Epidermal melanocyte (primary cell): ENCODE measurements at regions not wholly inside any gene's neighbourhood (a gene's known extent, or its start where the extent isn't known, plus 50 kb on each side); places are given as distances from the start of the nearest gene placed in this dataset.

Experiments used
- DNase-seq: peaks from one replicate; pipeline ENCODE4 v3.0.0; 2011; ENCODE audit warnings: low spot score; ENCODE audit not compliant: insufficient read length

DNA sequence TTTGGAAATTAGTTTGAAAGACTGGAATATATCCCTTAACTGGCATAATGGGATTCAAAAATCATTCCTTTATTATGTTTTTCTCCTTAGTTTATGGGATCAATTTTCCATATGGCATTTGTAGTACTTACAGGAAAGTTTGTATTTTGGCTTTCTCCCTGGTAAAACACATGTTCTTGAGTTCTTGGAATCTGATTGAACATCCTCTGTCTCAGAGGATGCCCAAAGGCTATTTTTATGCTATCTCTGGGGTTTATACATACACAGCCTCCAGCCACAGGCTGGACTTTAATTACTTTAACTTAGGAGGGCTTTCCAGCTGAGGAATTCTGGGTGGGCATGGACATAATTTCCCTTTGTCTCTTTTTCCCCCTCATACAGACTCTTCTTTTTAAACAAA lies 236.4 kb downstream of the HGF start:
- DNase-seq: no peak

- DNase-seq: no peak
Measured at GRCh38 chr7:81529785-81530184, 240.1 kb downstream of the HGF start.

GRCh38 chr7:81527651-81528050 lies 242.2 kb downstream of the HGF start:
- DNase-seq: no peak

- DNase-seq: no peak
Measured at GRCh38 chr7:81526971-81527370, 242.9 kb downstream of the HGF start.

DNA sequence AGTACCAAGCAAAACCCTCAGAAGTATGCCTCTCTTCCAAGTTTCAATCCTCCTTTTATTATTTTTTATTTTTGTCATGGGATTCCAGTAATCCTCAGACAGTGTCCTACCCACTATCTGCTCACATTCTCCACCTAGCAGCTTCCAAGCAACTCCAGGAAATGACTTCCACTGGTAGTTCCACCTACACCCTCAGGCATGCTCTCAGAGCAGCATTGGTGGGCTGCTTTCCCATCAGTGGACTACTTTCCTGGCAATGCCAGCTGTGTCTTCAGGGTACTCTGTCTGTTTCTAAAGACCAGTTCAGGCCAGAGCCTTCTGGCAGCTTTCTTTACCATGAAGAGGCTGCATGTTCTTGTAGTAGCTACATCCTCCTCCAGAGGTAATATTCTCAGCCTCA lies 244.0 kb downstream of the HGF start:
- DNase-seq: no peak

- DNase-seq: no peak
Measured at GRCh38 chr7:81519886-81520285, 250.0 kb downstream of the HGF start.

DNA sequence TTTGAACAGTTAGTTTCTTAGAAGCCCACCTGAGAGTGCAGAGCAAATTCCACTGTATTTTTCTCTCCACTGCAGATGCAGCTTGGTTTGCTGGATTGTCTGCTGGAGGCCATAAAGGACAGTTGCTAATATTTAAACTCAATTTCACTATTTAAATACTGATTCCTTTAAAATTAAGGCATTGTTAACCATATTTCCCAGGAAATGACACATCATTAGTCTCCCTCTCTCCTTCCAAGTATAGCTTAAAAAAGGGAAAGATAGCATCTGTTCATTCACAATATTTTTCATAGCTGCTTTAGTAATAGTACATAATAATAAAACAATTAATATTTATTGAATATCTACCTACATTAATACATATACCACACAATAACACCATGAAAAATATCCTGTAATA lies 252.9 kb downstream of the HGF start:
- no peak for DNase-seq

- no peak for DNase-seq
Measured at GRCh38 chr7:81515009-81515408, 254.8 kb downstream of the HGF start.

DNA sequence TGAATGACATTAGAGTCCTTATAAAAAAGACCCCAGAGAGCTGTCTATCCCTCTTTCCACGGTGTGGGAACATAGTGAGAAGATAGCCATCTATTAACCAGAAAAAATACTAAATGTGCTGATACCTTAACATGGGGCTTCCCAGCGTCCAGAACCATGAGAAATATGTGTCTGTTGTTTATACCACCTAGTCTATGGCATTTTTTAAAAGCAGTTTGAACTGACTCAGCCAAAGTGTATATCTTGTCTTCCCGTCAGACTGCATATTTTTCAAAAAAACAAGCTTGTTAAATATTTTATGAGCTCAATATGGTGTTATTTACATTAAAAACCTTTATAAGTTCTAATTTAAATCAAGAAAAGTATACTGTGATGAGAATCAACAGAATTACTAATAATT lies 255.3 kb downstream of the HGF start:
- DNase-seq: no peak

DNA sequence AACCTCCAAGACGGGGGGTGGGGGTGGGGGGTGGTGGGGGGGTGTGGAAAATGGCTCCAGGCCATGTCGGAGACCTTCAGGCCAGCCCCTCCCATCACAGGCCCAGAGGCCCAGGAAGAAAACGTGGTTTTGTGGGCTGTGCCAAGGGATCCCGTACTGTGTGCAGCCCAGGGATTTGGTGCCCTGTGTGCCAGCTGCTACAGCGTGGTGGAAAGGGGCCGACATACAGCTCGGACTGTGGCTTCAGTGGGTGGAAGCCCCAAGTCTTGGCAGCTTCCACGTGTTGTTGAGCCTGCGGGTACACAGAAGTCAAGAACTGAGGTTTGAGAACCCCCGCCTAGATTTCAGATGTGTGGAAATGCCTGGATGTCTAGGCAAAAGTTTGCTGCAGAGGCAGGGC lies 259.7 kb downstream of the HGF start:
- DNase-seq: no peak

- no peak for DNase-seq
Measured at GRCh38 chr7:81507221-81507620, 262.6 kb downstream of the HGF start.

DNA sequence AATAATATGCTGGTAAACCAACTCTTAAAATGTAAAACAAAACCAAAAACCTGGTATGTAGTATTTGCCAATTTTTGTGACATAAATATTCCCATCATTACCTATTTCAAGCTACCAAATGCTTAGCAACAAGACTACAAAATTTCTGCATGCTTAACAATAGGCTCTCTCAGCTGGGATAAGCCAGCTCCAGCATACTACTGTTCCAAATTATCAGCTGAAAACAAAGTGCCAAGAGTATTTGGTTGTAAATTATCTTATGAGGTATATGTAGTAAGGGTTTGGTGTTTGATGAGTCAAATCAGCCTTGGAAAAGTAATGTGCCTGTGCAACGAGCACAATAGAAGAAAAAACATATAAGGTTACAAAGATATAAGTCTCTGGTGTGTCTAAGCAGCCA lies 263.2 kb downstream of the HGF start:
- no peak for DNase-seq

- no peak for DNase-seq
Measured at GRCh38 chr7:81503771-81504170, 266.1 kb downstream of the HGF start.

DNA sequence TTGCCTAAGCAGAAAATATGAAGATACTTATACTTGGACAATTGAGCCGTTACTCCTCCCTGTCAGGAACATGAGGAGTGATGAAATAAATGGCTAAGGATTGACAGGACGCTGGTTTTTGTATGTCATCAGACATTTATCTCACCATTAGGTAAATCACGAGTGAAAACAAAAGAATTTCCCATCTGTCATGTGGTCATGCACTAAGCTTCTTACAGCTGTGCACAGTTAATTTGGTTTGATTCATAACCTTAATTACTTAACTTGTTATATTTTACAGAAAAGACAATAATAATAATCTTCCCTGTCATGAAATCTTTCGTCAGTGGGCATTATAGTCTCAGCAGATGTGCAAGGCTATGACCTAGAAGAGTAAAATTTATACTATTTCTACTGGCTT lies 266.5 kb downstream of the HGF start:
- no peak for DNase-seq

- no peak for DNase-seq
Measured at GRCh38 chr7:81501220-81501619, 268.6 kb downstream of the HGF start.

- DNase-seq: no peak
Measured at GRCh38 chr7:81500631-81501030, 269.2 kb downstream of the HGF start.

DNA sequence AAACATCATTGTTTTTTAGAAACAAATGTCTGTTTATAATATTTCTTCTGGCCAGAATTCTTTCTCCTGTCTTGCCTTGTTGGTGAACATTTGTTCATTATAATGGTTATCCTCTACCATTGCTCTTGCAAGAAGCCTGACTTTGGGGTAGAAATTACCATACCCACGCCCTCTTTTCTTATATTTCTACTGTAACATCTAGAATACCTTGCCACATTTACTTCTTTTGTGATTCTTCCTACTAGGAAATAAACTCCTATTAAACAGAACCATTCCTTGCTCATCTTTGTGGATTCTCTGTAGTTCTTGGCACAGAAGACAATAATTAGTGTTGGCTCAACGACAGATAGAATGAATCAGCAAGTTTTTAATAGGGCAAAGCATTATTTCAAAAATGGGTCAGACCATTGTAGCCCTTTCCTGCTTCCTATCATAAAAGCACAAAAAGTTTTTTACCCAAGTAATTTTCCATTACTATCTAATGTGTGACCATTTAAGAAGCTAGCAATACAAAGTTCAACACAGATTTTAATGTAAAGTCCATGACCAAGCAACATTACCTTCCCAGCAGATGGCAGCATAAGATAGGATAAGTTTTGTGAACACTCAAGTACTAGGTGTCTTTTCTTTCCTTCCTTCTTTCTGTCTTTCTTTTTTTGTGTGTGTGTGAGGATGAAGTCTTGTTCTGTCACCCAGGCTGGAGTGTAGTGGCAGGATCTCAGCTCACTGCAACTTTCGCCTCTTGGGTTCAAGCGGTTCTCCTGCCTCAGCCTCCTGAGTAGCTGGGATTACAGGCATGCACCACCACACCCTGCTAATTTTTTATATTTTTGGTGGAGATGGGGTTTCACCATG lies 270.4 kb downstream of the HGF start:
- no peak for DNase-seq

DNA sequence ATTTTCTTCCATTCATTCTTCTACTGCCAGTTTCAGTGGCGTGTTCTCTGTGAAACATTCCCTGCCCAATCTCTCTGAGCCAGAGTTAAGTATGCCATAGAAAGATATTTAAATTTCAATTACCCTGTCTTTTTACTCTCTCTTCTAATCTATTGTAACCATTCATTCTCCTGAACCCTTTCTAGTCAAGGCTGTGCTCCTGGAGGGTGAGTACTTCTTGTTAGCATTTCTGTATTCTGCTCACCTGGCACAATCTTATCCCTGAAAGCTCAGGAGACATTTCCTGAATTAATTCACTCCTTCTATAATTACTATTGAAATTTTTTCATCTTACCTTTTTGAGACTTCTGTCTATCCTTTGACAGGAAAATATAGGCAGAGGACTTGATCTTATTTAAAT lies 271.7 kb downstream of the HGF start:
- no peak for DNase-seq

DNA sequence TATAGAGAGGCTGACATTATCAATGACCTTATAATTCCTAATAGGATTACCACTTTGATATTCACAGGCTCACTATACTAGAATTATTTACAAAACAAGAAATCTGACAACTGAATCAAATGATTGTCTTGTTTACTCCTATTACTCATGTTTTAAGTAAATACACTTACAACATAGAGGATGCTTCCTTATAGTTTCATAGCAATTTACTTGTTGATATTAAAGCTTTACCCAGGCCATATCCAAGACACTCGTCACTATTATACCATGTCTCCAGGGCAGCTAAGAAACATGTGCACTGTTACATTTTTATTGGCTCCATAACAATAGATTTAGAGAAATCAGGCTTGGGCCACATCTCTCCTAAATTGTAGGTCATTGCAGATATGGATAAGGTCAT lies 276.9 kb downstream of the HGF start:
- DNase-seq: no peak

DNA sequence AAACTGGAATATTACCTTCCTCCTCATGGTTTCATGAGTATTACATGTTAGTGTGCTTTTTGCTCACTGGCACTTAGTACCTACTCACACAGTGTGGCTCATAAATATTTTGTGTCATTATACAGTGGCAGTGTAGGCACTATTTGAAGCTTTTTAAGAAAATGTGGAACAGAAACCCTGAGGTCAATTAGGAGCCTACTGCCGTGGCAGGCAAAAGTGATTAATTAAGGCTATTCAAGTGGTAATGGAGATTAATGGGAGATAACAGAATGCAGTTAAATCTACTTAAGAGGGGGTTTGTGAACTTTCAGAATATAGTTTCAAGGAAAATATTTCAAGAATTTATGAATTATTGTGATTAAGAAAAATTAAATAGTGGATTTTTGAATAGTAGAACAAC lies 277.6 kb downstream of the HGF start:
- DNase-seq: no peak

DNA sequence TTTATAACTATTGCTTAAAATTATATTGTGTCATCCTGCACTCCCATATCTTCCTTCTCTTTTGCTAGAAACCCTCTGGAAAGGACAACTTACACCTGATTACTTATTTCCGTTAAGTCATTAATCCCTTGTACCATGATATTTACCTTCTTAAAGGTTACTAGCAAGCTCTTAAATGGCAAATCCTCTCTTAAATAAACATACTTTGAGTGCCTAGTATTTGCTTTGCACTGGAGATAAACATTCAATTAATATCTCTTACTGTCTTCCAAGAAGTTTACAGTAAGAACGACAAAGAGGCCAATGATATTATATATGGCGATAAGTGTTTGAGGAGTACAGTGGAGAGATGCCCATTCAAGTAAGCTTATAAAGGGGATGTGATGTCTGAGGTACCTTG lies 278.3 kb downstream of the HGF start:
- DNase-seq: no peak

DNA sequence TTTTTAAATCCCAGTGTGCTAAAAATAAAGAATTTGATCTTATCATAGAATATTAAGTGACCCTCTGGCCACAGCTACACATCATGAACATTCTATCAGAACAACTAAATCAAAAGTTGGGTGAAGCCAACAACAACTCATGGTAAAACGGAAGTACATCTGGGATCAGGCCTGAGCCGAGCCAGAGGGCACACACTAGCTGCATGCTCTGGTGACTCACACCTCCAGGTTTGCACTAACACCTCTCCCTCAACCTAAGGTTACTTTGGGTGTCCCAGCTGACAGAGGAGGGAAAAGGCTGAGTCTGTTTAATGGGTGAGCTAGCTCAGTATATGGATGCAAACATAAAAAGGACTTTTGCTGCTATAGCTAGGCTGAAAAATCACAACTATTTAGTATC lies 281.6 kb downstream of the HGF start:
- no peak for DNase-seq

GRCh38 chr7:81487516-81487915 lies 282.3 kb downstream of the HGF start:
- DNase-seq: no peak

- peak; percentile 49 for DNase-seq
Measured at GRCh38 chr7:81484261-81484660, 285.6 kb downstream of the HGF start.
